ENCODE measurements at regions not wholly inside any gene's neighbourhood (a gene's known extent, or its start where the extent isn't known, plus 50 kb on each side); places are given as distances from the start of the nearest gene placed in this dataset.
"Not testable (repeated sequence)": the region's sequence is repeated elsewhere in the genome, so short reads cannot be mapped to it uniquely, and the experiment has no call there.

- H3K27me3 ChIP-seq (ENCODE audit: control insufficient read depth, insufficient read depth, low read length); DNase-seq (ENCODE audit: low read depth in 4 of 6, low spot score in 6 of 6); H3K27ac ChIP-seq (ENCODE audit: low read depth, low read length); H3K36me3 ChIP-seq (ENCODE audit: control insufficient read depth, insufficient read depth, low read length); H3K9me3 ChIP-seq (ENCODE audit: control insufficient read depth, insufficient read depth, low read length); H3K4me1 ChIP-seq (ENCODE audit: control insufficient read depth, insufficient read depth, low read length); H3K4me3 ChIP-seq (ENCODE audit: low read depth, low read length): not testable (repeated sequence)
- WGBS (ENCODE audit: insufficient coverage), result no CpG with 5 or more reads among the region's 4 CpGs
These were observed 75.5 kb upstream of the PLGLB2 start for GRCh38 chr2:87672404-87672803.

DNA sequence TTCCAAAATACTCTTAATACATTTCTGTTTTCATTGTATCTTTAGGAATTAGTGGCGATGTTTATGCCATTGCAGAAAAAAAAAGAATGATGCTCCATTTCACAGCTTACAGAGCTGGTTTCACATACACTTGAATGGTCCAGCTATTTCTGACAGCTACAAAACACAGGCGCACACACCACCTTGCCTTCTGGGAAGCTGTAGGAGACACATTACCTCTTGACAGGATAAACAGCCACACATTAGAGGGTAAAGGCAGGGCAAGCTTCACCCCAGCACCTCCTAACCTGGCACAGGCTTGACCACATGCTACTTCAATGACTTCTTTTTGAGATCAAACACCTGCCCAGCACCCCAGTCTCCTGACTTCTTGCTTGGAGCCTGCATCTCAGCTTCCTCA lies 73.2 kb upstream of the PLGLB2 start:
- H3K9me3 ChIP-seq (ENCODE audit: control insufficient read depth, insufficient read depth, low read length); H3K27me3 ChIP-seq (ENCODE audit: control insufficient read depth, insufficient read depth, low read length); H3K4me3 ChIP-seq (ENCODE audit: low read depth, low read length); H3K36me3 ChIP-seq (ENCODE audit: control insufficient read depth, insufficient read depth, low read length); DNase-seq (ENCODE audit: low read depth in 4 of 6, low spot score in 6 of 6); H3K4me1 ChIP-seq (ENCODE audit: control insufficient read depth, insufficient read depth, low read length); H3K27ac ChIP-seq (ENCODE audit: low read depth, low read length): not testable (repeated sequence)
- WGBS (ENCODE audit: insufficient coverage), result no CpG with 5 or more reads among the region's 2 CpGs

DNA sequence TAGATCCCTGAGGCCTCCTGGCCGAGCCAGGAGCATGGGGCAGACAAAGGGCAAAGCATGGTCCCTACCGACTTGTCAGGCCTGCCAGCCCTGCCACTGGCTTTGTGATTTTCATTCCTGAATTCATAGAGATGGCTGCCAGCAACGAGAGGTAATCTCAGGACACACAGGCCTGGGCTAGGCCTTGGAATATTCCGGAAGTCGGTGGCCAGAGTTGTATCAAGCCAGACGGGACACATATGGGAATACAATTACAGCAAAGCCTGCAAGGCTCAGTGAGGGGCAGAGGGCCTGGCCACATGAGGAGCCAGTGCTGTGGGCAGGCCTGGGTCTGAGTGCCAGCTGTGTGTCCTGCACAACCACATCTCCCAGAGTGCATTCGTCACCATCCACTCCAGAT lies 72.4 kb upstream of the PLGLB2 start:
- not testable (repeated sequence) for H3K27ac ChIP-seq (ENCODE audit: low read depth, low read length); H3K36me3 ChIP-seq (ENCODE audit: control insufficient read depth, insufficient read depth, low read length); H3K9me3 ChIP-seq (ENCODE audit: control insufficient read depth, insufficient read depth, low read length); H3K27me3 ChIP-seq (ENCODE audit: control insufficient read depth, insufficient read depth, low read length); H3K4me3 ChIP-seq (ENCODE audit: low read depth, low read length); H3K4me1 ChIP-seq (ENCODE audit: control insufficient read depth, insufficient read depth, low read length); DNase-seq (ENCODE audit: low read depth in 4 of 6, low spot score in 6 of 6)
- no CpG with 5 or more reads among the region's 7 CpGs for WGBS (ENCODE audit: insufficient coverage)

GRCh38 chr2:87677421-87677923 lies 70.4 kb upstream of the PLGLB2 start:
- H3K4me3 ChIP-seq (ENCODE audit: low read depth, low read length); H3K4me1 ChIP-seq (ENCODE audit: control insufficient read depth, insufficient read depth, low read length); H3K36me3 ChIP-seq (ENCODE audit: control insufficient read depth, insufficient read depth, low read length); H3K27ac ChIP-seq (ENCODE audit: low read depth, low read length); H3K27me3 ChIP-seq (ENCODE audit: control insufficient read depth, insufficient read depth, low read length); DNase-seq (ENCODE audit: low read depth in 4 of 6, low spot score in 6 of 6); H3K9me3 ChIP-seq (ENCODE audit: control insufficient read depth, insufficient read depth, low read length): not testable (repeated sequence)
- WGBS (ENCODE audit: insufficient coverage), result no CpG with 5 or more reads among the region's 5 CpGs

- not testable (repeated sequence) for H3K27ac ChIP-seq (ENCODE audit: low read depth, low read length); H3K36me3 ChIP-seq (ENCODE audit: control insufficient read depth, insufficient read depth, low read length); H3K4me1 ChIP-seq (ENCODE audit: control insufficient read depth, insufficient read depth, low read length); DNase-seq (ENCODE audit: low read depth in 4 of 6, low spot score in 6 of 6); H3K4me3 ChIP-seq (ENCODE audit: low read depth, low read length); H3K27me3 ChIP-seq (ENCODE audit: control insufficient read depth, insufficient read depth, low read length); H3K9me3 ChIP-seq (ENCODE audit: control insufficient read depth, insufficient read depth, low read length)
- WGBS (ENCODE audit: insufficient coverage), result no CpG with 5 or more reads among the region's 6 CpGs
These were observed 69.1 kb upstream of the PLGLB2 start for GRCh38 chr2:87678742-87679173.

DNA sequence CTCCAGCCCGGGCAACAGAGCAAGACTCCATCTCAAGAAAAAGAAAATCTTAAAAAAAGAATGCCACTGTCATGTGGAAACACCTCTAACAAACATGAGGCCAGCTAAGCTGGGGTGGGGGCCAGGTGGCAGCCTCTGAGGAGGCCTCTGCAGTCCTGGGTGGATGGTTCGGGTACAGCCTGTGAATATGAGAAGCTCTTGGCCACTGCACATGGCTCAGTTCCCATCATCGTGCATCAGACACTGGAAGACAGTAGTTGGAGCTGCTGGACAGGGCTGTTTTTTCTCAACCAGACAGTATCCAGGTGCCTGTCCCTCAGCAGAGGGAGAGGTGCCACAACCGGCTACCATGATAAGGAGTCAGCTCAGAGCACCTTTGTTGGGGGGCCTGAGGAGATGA lies 67.9 kb upstream of the PLGLB2 start:
- not testable (repeated sequence) for H3K27me3 ChIP-seq (ENCODE audit: control insufficient read depth, insufficient read depth, low read length); H3K4me1 ChIP-seq (ENCODE audit: control insufficient read depth, insufficient read depth, low read length); H3K9me3 ChIP-seq (ENCODE audit: control insufficient read depth, insufficient read depth, low read length); H3K36me3 ChIP-seq (ENCODE audit: control insufficient read depth, insufficient read depth, low read length); H3K27ac ChIP-seq (ENCODE audit: low read depth, low read length); H3K4me3 ChIP-seq (ENCODE audit: low read depth, low read length); DNase-seq (ENCODE audit: low read depth in 4 of 6, low spot score in 6 of 6)
- WGBS (ENCODE audit: insufficient coverage), result no CpG with 5 or more reads among the region's 4 CpGs

- not testable (repeated sequence) for H3K4me3 ChIP-seq (ENCODE audit: low read depth, low read length); H3K4me1 ChIP-seq (ENCODE audit: control insufficient read depth, insufficient read depth, low read length); H3K27me3 ChIP-seq (ENCODE audit: control insufficient read depth, insufficient read depth, low read length); H3K36me3 ChIP-seq (ENCODE audit: control insufficient read depth, insufficient read depth, low read length); H3K27ac ChIP-seq (ENCODE audit: low read depth, low read length); H3K9me3 ChIP-seq (ENCODE audit: control insufficient read depth, insufficient read depth, low read length)
- WGBS (ENCODE audit: insufficient coverage), result no CpG with 5 or more reads among the region's 1 CpG
- DNase-seq (ENCODE audit: low read depth in 4 of 6, low spot score in 6 of 6), result peak in 1 of 6 donors; percentile 3
These were observed 67.2 kb upstream of the PLGLB2 start for GRCh38 chr2:87680691-87681090.

GRCh38 chr2:87683451-87683850 lies 64.4 kb upstream of the PLGLB2 start:
- not testable (repeated sequence) for H3K27ac ChIP-seq (ENCODE audit: low read depth, low read length); H3K27me3 ChIP-seq (ENCODE audit: control insufficient read depth, insufficient read depth, low read length); H3K36me3 ChIP-seq (ENCODE audit: control insufficient read depth, insufficient read depth, low read length); H3K4me1 ChIP-seq (ENCODE audit: control insufficient read depth, insufficient read depth, low read length); H3K4me3 ChIP-seq (ENCODE audit: low read depth, low read length); H3K9me3 ChIP-seq (ENCODE audit: control insufficient read depth, insufficient read depth, low read length)
- WGBS (ENCODE audit: insufficient coverage), result 33% methylated on average over 1 of the region's 10 CpGs
- DNase-seq (ENCODE audit: low read depth in 4 of 6, low spot score in 6 of 6), result peak in 2 of 6 donors; percentile 6 to 44

GRCh38 chr2:87683961-87684360 lies 63.9 kb upstream of the PLGLB2 start:
- not testable (repeated sequence) for DNase-seq (ENCODE audit: low read depth in 4 of 6, low spot score in 6 of 6); H3K27me3 ChIP-seq (ENCODE audit: control insufficient read depth, insufficient read depth, low read length); H3K4me3 ChIP-seq (ENCODE audit: low read depth, low read length); H3K4me1 ChIP-seq (ENCODE audit: control insufficient read depth, insufficient read depth, low read length); H3K27ac ChIP-seq (ENCODE audit: low read depth, low read length); H3K9me3 ChIP-seq (ENCODE audit: control insufficient read depth, insufficient read depth, low read length); H3K36me3 ChIP-seq (ENCODE audit: control insufficient read depth, insufficient read depth, low read length)
- WGBS (ENCODE audit: insufficient coverage), result 93% methylated on average over 5 of the region's 5 CpGs

- H3K4me1 ChIP-seq (ENCODE audit: control insufficient read depth, insufficient read depth, low read length); H3K27me3 ChIP-seq (ENCODE audit: control insufficient read depth, insufficient read depth, low read length); H3K36me3 ChIP-seq (ENCODE audit: control insufficient read depth, insufficient read depth, low read length); H3K27ac ChIP-seq (ENCODE audit: low read depth, low read length); H3K9me3 ChIP-seq (ENCODE audit: control insufficient read depth, insufficient read depth, low read length); H3K4me3 ChIP-seq (ENCODE audit: low read depth, low read length): not testable (repeated sequence)
- DNase-seq (ENCODE audit: low read depth in 4 of 6, low spot score in 6 of 6), result peak in 1 of 6 donors; percentile 5
- WGBS (ENCODE audit: insufficient coverage), result 91% methylated on average over 4 of the region's 11 CpGs
These were observed 62.3 kb upstream of the PLGLB2 start for GRCh38 chr2:87685558-87685957.

Data from spinal cord (tissue), 9 donors.